GM21619 (cell line): ENCODE measurements at regions not wholly inside any gene's neighbourhood (a gene's known extent, or its start where the extent isn't known, plus 50 kb on each side); places are given as distances from the start of the nearest gene placed in this dataset.
A peak's percentile ranks its signal among the peaks of the same experiment; 100 is the strongest.
"Not testable (repeated sequence)": the region's sequence is repeated elsewhere in the genome, so short reads cannot be mapped to it uniquely, and the experiment has no call there.

Experiments
- ATAC-seq: cut with Tn5 transposase; IDR thresholded peaks from one replicate; pipeline ENCODE4 v1.9.1; 2021; ENCODE audit not compliant: unreplicated experiment

GRCh38 chr6:115873901-115874300, 186.8 kb downstream of the FRK start:
- ATAC-seq, result no peak

GRCh38 chr6:115870464-115870863, 190.2 kb downstream of the FRK start:
- ATAC-seq, result no peak

GRCh38 chr6:115865914-115866313, 194.8 kb downstream of the FRK start:
- ATAC-seq, result no peak

GRCh38 chr6:115863211-115863610, 197.5 kb downstream of the FRK start:
- no peak for ATAC-seq

- ATAC-seq, result not testable (repeated sequence)
Observed at GRCh38 chr6:115861658-115862057, 199.0 kb downstream of the FRK start.

- ATAC-seq, result not testable (repeated sequence)
Observed at GRCh38 chr6:115859577-115859976, 201.1 kb downstream of the FRK start.

GRCh38 chr6:115854866-115855665, 205.6 kb downstream of the FRK start:
- no peak for ATAC-seq

- ATAC-seq, result no peak
Observed at GRCh38 chr6:115847671-115848070, 213.0 kb downstream of the FRK start.

- no peak for ATAC-seq
Observed at GRCh38 chr6:115843945-115844344, 216.7 kb downstream of the FRK start.

- no peak for ATAC-seq
Observed at GRCh38 chr6:115842338-115842737, 218.4 kb downstream of the FRK start.

- ATAC-seq, result no peak
Observed at GRCh38 chr6:115839583-115840181, 221.0 kb downstream of the FRK start.

- ATAC-seq, result peak; percentile 96
Observed at GRCh38 chr6:115838763-115839401, 221.8 kb downstream of the FRK start.

GRCh38 chr6:115838216-115838615, 222.5 kb downstream of the FRK start:
- no peak for ATAC-seq

- ATAC-seq, result not testable (repeated sequence)
Observed at GRCh38 chr6:115836374-115836773, 224.3 kb downstream of the FRK start.

GRCh38 chr6:115835314-115835713, 225.4 kb downstream of the FRK start:
- no peak for ATAC-seq

- ATAC-seq, result not testable (repeated sequence)
Observed at GRCh38 chr6:115834542-115834941, 226.1 kb downstream of the FRK start.

GRCh38 chr6:115832786-115833185, 227.9 kb downstream of the FRK start:
- ATAC-seq, result no peak

- ATAC-seq, result no peak
Observed at GRCh38 chr6:115832186-115832585, 228.5 kb downstream of the FRK start.

- no peak for ATAC-seq
Observed at GRCh38 chr6:115830895-115831294, 229.8 kb downstream of the FRK start.

- no peak for ATAC-seq
Observed at GRCh38 chr6:115821798-115822197, 238.9 kb downstream of the FRK start.

GRCh38 chr6:115819506-115819905, 241.2 kb downstream of the FRK start:
- ATAC-seq, result no peak

GRCh38 chr6:115817161-115817560, 243.5 kb downstream of the FRK start:
- no peak for ATAC-seq
